GM21619 (cell line): ENCODE measurements at regions not wholly inside any gene's neighbourhood (a gene's known extent, or its start where the extent isn't known, plus 50 kb on each side); places are given as distances from the start of the nearest gene placed in this dataset.
"Not testable (repeated sequence)": the region's sequence is repeated elsewhere in the genome, so short reads cannot be mapped to it uniquely, and the experiment has no call there.

ENCODE experiments used
- ATAC-seq: cut with Tn5 transposase; IDR thresholded peaks from one replicate; pipeline ENCODE4 v1.9.1; 2021; ENCODE audit not compliant: unreplicated experiment

DNA sequence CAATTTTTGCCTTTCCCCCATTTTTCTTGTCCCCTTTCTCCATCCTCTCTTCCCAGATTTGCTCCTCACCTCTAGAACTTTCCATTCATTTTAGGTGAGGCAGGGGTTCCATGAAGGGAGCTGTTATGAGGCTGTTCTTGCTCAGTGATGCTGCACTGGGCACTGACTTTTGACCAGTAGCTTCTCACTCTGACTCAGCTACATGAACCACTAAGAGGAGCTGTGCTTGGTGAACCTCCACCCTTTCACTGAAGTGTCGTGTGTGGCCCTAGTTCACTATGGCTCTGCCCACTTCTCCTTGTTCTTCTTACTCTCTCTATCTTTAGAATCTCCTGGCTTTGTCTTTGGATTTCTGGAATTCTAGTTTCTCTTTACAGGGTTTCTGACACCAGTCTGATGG is 73.4 kb upstream of the ADRA1D start:
- ATAC-seq: no peak

DNA sequence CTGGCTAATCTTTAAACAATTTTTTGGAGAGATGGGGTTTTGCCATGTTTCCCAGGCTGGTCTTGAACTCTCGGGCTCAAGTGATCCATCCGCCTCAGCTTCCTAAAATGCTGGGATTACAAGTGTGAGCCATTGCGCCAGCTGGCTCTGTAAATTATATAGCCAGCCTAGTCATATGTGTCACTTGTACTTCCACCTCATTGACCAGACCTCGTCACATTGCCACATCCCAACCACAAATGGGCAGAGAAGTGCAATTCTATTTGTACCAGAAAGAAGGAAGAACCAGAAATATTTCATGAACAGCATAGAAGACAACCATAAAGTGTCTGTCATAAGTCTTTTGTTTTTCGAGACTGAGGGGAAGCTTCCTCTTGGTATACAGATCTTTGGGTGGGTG is 71.2 kb upstream of the ADRA1D start:
- ATAC-seq: no peak

DNA sequence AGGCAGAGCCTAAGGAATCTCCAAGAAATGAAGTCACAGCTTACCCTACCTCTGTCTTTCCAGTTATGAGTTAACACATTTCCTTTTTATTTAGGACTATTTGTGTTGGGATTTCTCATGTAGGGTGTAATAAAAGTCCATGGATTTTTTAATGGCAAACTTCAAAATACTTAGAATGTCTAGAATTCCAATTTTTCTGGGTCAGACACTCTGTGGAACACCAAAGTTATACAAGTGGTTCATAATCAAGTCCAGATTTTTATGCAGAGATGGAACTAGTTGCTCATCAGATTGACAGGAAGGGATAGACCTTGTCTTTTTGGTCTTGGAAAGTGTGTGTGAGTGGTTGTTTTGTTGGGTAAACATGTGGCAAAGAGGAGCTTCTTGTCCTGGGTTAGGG is 69.8 kb upstream of the ADRA1D start:
- no peak for ATAC-seq

DNA sequence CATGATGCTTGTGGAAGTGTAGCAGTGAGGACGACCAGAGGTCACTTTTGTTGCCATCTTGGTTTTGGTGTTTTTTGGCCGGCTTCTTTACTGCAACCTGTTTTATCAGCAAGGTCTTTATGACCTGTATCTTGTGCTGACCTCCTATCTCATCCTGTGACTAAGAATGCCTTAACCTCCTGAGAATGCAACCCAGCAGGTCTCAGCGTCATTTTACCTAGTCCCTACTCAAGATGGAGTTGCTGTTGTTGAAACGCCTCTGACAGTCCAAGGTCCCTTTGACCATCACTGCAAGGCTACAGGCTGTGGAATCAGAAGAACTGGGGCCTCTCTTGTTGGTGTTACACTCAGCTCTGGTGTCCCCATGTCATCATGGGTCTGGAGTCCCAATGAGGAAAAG is 61.5 kb upstream of the ADRA1D start:
- ATAC-seq: not testable (repeated sequence)

DNA sequence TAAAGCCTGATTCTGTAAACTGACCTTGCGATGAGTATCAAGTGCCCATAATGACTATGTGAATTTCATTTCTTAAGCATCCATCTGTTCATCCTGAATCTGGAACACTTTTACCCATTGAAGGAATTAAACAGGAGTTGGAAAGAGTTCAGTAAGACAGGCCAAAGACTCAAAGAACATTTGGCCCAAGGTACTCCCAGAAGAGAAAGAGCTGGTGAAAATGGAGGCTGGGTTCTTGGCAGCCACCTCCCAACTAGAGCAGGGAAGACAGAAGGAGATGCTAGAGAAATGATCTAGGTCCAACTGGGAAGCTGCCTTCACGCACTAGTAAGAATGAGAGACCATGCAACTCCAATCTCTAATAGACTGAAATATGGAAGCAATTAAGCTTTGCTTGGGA is 57.1 kb upstream of the ADRA1D start:
- no peak for ATAC-seq

DNA sequence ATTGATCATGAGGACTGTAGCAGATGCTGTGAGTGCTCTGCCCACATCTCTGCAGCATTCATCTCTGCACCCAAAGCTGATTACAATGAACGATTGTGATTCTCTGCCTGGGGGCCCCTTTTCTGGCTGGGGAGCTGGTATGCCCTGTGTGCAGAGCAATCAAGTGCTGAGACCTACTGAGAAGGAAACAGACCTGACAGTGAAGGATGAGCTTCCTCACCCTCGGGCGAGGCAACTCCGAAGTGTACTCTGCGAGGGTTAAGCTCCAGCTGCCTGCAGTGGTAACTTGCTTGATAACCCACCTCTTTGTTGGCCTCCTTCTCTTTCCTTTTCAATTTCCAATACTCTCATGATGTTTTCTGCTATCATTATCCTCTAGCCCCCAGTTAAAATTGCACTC is 56.0 kb upstream of the ADRA1D start:
- ATAC-seq: no peak

DNA sequence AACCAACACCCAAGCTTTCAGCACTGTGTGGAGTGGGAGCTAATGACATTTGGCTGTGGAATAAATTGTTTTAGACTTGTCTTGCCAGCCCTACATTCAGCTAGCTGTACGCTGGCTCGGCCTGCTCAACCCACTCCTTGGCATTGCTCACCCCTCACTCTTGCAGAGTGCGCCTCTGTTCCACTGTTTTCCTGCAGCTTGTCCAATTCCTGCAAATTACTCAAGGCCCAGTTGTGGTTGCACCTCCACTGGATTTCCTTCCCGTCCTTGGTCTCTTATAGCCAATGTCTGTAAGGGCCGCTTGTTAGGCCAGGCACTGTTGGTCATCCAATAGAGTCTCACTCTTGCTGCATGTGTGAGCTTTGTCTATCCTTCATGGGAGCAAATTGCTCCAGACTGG is 55.5 kb upstream of the ADRA1D start:
- no peak for ATAC-seq

DNA sequence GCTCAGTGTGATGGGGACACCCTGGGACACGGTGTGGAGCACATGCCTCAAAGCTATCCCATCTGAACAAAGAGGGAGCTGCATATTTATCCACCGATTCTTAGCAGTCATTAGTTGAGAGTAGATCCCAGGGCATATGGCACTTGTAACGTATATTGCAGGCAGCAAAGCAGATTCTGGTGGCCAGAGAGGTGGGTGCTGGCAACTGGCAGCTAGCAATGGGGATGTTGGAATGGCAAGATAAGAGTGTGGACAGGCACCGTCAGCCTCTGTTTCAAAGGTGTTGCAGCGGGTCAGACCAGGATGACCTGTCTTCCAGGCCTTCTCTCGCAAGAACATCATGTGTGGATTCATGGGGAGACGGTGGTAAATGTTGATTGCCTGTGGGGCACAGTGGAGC is 54.0 kb upstream of the ADRA1D start:
- no peak for ATAC-seq

DNA sequence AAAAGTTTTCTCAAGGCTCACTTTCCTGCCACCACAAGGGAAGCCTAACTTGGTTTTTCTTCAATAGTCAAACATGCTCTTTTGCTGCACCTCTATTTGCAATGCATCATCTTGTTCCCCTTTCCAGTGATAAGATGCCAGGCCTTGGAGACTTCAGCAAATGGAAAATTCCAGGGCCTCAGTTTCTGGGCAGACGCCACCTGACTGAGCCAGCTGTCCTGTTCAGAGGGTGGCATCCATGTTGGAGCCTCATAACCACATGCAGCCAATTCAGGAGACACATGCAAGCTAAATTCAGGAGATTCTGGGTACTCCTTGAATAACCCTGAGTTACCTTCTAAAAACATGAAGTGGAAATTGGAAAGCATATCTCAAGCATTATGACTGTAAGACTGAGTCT is 51.8 kb upstream of the ADRA1D start:
- no peak for ATAC-seq

DNA sequence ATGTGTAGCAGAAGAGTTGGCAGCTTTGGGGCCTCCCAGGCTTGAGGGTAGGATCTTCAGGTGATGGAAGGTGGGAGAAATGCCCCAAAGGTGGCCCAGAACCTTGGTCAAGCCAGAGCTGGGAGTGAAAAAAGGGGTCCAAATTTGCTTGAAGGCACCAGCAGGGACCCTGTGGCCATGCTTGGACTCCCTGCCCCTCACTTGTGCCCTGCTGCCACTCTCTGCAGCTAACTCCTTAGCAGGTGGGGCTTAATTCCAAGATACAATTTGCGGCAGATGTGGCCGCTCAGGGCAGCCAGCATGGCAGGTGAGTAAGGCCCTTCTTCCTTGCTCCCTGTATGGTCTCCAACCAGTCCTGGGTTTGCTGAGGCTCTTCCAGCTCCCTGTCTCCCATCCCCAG is 51.3 kb upstream of the ADRA1D start:
- no peak for ATAC-seq

DNA sequence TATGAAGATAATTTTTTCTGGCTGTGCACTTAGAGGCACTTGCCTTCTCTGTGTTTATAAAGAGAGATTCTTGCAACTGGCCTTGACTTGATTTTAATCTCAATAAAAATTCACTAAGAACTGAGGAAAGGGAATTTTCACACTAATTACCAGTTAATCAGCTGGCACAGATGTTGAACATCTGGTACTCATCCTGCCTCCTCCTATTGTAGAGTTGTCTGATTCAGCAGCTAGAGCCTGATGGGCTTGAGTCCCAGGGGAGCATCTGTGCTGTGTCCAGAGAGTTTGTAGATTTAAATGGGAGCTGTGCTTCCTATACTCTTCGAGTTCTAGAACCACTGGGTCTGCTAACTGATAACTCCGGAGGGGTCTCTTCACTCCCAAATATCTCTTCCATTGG is 50.7 kb upstream of the ADRA1D start:
- no peak for ATAC-seq

DNA sequence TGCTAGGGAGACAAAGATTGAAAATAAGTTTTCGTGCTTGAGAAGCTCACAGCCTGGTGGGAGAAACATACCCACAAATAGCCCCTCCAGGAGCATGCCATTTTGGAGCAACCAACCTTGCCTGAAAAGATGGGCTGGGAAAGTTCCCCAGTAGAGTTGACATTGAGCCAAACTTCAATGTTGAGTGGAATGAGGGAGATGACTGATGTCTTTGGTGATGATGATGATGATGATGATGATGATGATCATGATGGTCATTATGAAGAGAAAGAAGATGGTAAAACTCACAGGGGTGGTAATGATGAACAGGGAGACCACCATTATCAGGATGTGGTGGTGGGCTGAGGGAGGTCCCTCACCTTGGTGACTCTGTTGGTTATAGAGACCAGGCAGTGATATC is 50.1 kb upstream of the ADRA1D start:
- ATAC-seq: no peak
